Fibroblast of the aortic adventitia (primary cell): ENCODE measurements at regions not wholly inside any gene's neighbourhood (a gene's known extent, or its start where the extent isn't known, plus 50 kb on each side); places are given as distances from the start of the nearest gene placed in this dataset.
"Not testable (repeated sequence)": the region's sequence is repeated elsewhere in the genome, so short reads cannot be mapped to it uniquely, and the experiment has no call there.

ENCODE experiments used
- DNase-seq: peaks from one replicate; pipeline ENCODE4 v3.0.0-alpha.2; 2010; ENCODE audit warnings: low read depth
- H3K4me3 ChIP-seq: 2 replicates; pipeline ENCODE4 v1.5.1; 2011; ENCODE audit warnings: low read depth, mild to moderate bottlenecking, control low read depth, low read length, moderate library complexity
- CTCF ChIP-seq: IDR thresholded peaks from 2 replicates; pipeline ENCODE4 v1.5.1; 2011; ENCODE audit warnings: mild to moderate bottlenecking, low read length, control low read depth, inconsistent platforms; ENCODE audit not compliant: insufficient read depth

GRCh38 chr14:81766321-81766915 lies 232.8 kb upstream of the SEL1L start:
- no peak for TF ChIP-seq CTCF
- H3K4me3 ChIP-seq: no peak overlapping the region
- DNase-seq: no peak

- no peak for DNase-seq
Measured at GRCh38 chr14:81767266-81767995, 233.8 kb upstream of the SEL1L start.

DNA sequence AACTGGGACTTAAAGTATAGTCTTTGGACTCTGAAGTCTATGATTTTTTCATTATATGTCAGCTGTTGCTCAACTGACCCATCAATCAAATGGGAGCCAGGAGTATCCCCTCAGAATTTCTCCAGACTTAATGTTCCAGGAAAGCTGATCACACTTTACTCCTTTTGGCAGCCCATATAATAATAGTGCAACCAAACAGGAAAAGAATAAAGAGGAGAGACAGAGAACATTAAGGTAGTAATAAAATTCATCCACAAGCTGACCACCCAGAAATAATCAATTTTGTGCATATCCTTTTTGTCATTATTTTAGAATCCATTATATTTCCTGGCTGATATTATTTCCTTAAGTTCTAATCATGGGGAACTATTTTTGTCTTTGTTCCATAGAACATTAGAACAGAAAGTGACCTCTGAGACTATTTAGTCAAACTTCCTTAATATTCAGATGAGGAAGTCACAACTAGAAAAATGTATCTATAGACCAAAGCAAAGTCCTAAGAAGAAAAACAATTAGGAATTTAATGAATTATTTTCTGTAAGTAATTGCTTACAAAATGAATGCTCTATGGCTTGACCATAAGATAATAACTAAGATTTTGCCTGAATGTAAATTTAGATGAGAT lies 238.1 kb upstream of the SEL1L start:
- no peak for DNase-seq
- H3K4me3 ChIP-seq: no peak overlapping the region
- TF ChIP-seq CTCF: no peak

More at GRCh38 chr14:81767266-81767995, 233.8 kb upstream of the SEL1L start:
- TF ChIP-seq CTCF: no peak
- H3K4me3 ChIP-seq: no peak overlapping the region

DNA sequence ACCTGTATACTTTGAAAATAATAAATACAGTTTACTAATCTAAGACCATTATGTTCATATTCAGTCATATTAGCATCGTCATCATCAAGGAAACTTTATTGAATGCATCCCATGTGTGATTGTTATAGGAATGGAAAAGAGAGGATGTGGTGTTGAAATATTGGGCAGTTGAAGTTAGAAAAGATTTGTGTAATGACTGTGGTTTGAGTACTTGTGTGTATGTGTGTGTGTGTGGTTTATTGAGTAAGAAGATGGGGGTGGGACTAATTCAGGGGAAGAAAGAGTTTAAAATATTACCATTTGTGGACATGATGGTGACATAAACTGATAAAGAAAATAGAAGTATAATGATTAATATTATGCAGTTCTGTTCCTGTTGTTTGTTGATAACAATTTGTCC lies 238.7 kb upstream of the SEL1L start:
- no peak for DNase-seq
- TF ChIP-seq CTCF: no peak
- H3K4me3 ChIP-seq: no peak overlapping the region

DNA sequence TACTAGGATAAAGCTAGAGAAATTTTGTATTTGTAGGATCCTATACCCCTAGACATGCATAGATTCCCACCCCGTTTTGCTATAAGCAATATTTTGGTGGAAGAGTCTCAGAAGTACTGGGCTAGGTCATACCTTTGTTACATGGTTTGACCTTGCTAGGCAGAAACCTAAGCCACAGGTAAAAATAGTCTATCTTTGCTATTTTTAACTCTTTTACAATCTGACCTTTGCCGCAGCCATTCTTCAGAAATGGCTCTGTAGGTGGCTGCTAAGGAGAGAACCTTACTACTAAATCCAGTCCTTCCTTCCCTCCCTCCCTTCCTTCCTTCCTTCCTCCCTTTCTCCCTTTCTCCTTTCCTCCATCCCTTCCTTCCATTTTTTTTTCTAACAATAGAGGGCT lies 242.9 kb upstream of the SEL1L start:
- no peak overlapping the region for H3K4me3 ChIP-seq
- DNase-seq: no peak
- TF ChIP-seq CTCF: no peak

GRCh38 chr14:81781798-81782197 lies 248.1 kb upstream of the SEL1L start:
- not testable (repeated sequence) for H3K4me3 ChIP-seq, DNase-seq

- TF ChIP-seq CTCF: no peak
- H3K4me3 ChIP-seq: no peak overlapping the region
- no peak for DNase-seq
Measured at GRCh38 chr14:81784084-81784483, 250.4 kb upstream of the SEL1L start.
